ENCODE measurements at regions not wholly inside any gene's neighbourhood (a gene's known extent, or its start where the extent isn't known, plus 50 kb on each side); places are given as distances from the start of the nearest gene placed in this dataset.

- Mint-ChIP-seq H3K36me3 (ENCODE audit: unreplicated experiment) (no peaks in the 10 kb centered on the region), H3K4me1 (ENCODE audit: low read depth, unreplicated experiment) (no peaks in the 10 kb centered on the region), H3K4me3 (ENCODE audit: unreplicated experiment) (no peak overlapping the region), H3K27me3 (ENCODE audit: unreplicated experiment) (no peaks in the 10 kb centered on the region), H3K9me3 (ENCODE audit: unreplicated experiment) (no peaks in the 10 kb centered on the region), H3K27ac (ENCODE audit: unreplicated experiment) (no peak overlapping the region)
- DNase-seq: no peak
- TF ChIP-seq CTCF (IDR thresholded peaks at IDR 0.05; ENCODE audit: partially characterized antibody, unreplicated experiment): no peak
These were observed 201.2 kb upstream of the SMLR1 start for GRCh38 chr6:130625825-130626527.

GRCh38 chr6:130628862-130629261 lies 198.3 kb upstream of the SMLR1 start:
- Mint-ChIP-seq H3K36me3 (ENCODE audit: unreplicated experiment) (no peaks in the 10 kb centered on the region), H3K9me3 (ENCODE audit: unreplicated experiment) (no peaks in the 10 kb centered on the region), H3K4me1 (ENCODE audit: low read depth, unreplicated experiment) (no peaks in the 10 kb centered on the region), H3K27ac (ENCODE audit: unreplicated experiment) (no peak overlapping the region), H3K4me3 (ENCODE audit: unreplicated experiment) (no peak overlapping the region), H3K27me3 (ENCODE audit: unreplicated experiment) (no peaks in the 10 kb centered on the region)
- DNase-seq: no peak
- TF ChIP-seq CTCF (IDR thresholded peaks at IDR 0.05; ENCODE audit: partially characterized antibody, unreplicated experiment): no peak

- Mint-ChIP-seq H3K4me1 (ENCODE audit: low read depth, unreplicated experiment) (no peaks in the 10 kb centered on the region), H3K36me3 (ENCODE audit: unreplicated experiment) (no peaks in the 10 kb centered on the region), H3K27ac (ENCODE audit: unreplicated experiment) (no peak overlapping the region), H3K9me3 (ENCODE audit: unreplicated experiment) (no peaks in the 10 kb centered on the region), H3K27me3 (ENCODE audit: unreplicated experiment) (no peaks in the 10 kb centered on the region), H3K4me3 (ENCODE audit: unreplicated experiment) (no peak overlapping the region)
- no peak for TF ChIP-seq CTCF (IDR thresholded peaks at IDR 0.05; ENCODE audit: partially characterized antibody, unreplicated experiment)
- DNase-seq: no peak
These were observed 197.6 kb upstream of the SMLR1 start for GRCh38 chr6:130629640-130630039.

GRCh38 chr6:130632277-130632676 lies 194.9 kb upstream of the SMLR1 start:
- no peaks in the 10 kb centered on the region for H3K4me1 Mint-ChIP-seq (ENCODE audit: low read depth, unreplicated experiment)
- H3K27ac Mint-ChIP-seq (ENCODE audit: unreplicated experiment): no peak overlapping the region
- peaks cover 10% of the 10 kb centered on the region for H3K36me3 Mint-ChIP-seq (ENCODE audit: unreplicated experiment)
- H3K4me3 Mint-ChIP-seq (ENCODE audit: unreplicated experiment): no peak overlapping the region
- DNase-seq: no peak
- H3K9me3 Mint-ChIP-seq (ENCODE audit: unreplicated experiment): no peaks in the 10 kb centered on the region
- H3K27me3 Mint-ChIP-seq (ENCODE audit: unreplicated experiment): no peaks in the 10 kb centered on the region
- no peak for TF ChIP-seq CTCF (IDR thresholded peaks at IDR 0.05; ENCODE audit: partially characterized antibody, unreplicated experiment)

- Mint-ChIP-seq H3K4me1 (ENCODE audit: low read depth, unreplicated experiment) (no peaks in the 10 kb centered on the region), H3K27ac (ENCODE audit: unreplicated experiment) (no peak overlapping the region), H3K36me3 (ENCODE audit: unreplicated experiment) (peaks cover 10% of the 10 kb centered on the region), H3K4me3 (ENCODE audit: unreplicated experiment) (no peak overlapping the region), H3K27me3 (ENCODE audit: unreplicated experiment) (no peaks in the 10 kb centered on the region), H3K9me3 (ENCODE audit: unreplicated experiment) (peaks cover 2% of the 10 kb centered on the region)
- DNase-seq: no peak
- TF ChIP-seq CTCF (IDR thresholded peaks at IDR 0.05; ENCODE audit: partially characterized antibody, unreplicated experiment): no peak
These were observed 194.3 kb upstream of the SMLR1 start for GRCh38 chr6:130632897-130633296.

Measured in glutamatergic neuron (in vitro differentiated cells).